ENCODE measurements at regions not wholly inside any gene's neighbourhood (a gene's known extent, or its start where the extent isn't known, plus 50 kb on each side); places are given as distances from the start of the nearest gene placed in this dataset.

GRCh38 chr21:26679284-26679683, 106.2 kb upstream of the CYYR1 start (continued):
- TF ChIP-seq CHD7 (IDR thresholded peaks at IDR 0.05; ENCODE audit: insufficient replicate concordance, low read length) (no peak), SP2 (IDR thresholded peaks at IDR 0.05; ENCODE audit: low read length) (no peak), SIRT6 (IDR thresholded peaks at IDR 0.05; ENCODE audit: low read length) (no peak), EP300 (IDR thresholded peaks at IDR 0.05; ENCODE audit: borderline replicate concordance in 1 of 2, low read depth in 2 of 2, low read length in 2 of 2) (no peak)

Measured in H1 (cell line).